Fibroblast of lung (primary cell): ENCODE measurements at regions not wholly inside any gene's neighbourhood (a gene's known extent, or its start where the extent isn't known, plus 50 kb on each side); places are given as distances from the start of the nearest gene placed in this dataset.

Experiments used
- CTCF ChIP-seq, 2 donors: IDR thresholded peaks in 1 of 2; conservative IDR thresholded peaks in 1 of 2; 1 replicate in 1 of 2; 2 replicates in 1 of 2; pipeline ENCODE4 v1.5.1; 2011 to 2012; ENCODE audit warnings: low read length in 2 of 2, control low read depth in 1 of 2, inconsistent platforms in 1 of 2, low read depth in 1 of 2, mild to moderate bottlenecking in 1 of 2
- EZH2 ChIP-seq: IDR thresholded peaks from 2 replicates; pipeline ENCODE4 v1.5.1; 2012; ENCODE audit warnings: low read length, control low read depth, mild to moderate bottlenecking; ENCODE audit errors: missing control alignments

- no peak for TF ChIP-seq CTCF (conservative IDR thresholded peaks at IDR 0.05 in 1 of 2, IDR thresholded peaks at IDR 0.05 in 1 of 2; ENCODE audit: low read depth in 1 of 2, low read length in 2 of 2)
- TF ChIP-seq EZH2: no peak
These were observed 562.9 kb upstream of the ACO1 start for GRCh38 chr9:31821583-31821982.
